Kidney capillary endothelial cell (primary cell): ENCODE measurements at regions not wholly inside any gene's neighbourhood (a gene's known extent, or its start where the extent isn't known, plus 50 kb on each side); places are given as distances from the start of the nearest gene placed in this dataset.
A peak's percentile ranks its signal among the peaks of the same experiment; 100 is the strongest.
"Not testable (repeated sequence)": the region's sequence is repeated elsewhere in the genome, so short reads cannot be mapped to it uniquely, and the experiment has no call there.

ENCODE experiments used
- DNase-seq: peaks from one replicate; pipeline ENCODE4 v3.0.0-alpha.2; 2018; ENCODE audit warnings: low spot score

DNA sequence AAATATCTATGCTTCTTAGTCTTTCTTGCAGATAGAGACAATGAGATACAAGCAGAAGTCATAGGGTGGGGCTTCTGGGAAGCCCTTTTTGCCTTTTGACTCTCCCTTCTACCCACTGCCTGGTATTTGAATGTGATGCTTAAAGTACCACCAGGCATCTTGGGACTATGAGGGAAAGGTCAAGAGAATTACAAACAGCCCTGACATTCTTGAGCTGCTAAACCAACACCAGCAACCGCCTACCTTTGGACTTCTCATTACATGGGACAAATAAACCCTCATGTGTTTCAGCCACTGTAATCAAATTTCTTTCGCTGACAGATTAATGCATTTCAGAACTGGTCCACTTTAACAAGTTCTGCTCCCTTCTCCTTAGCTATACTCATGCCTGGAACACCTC, 112.8 kb downstream of the LUZP4 start:
- DNase-seq: no peak

DNA sequence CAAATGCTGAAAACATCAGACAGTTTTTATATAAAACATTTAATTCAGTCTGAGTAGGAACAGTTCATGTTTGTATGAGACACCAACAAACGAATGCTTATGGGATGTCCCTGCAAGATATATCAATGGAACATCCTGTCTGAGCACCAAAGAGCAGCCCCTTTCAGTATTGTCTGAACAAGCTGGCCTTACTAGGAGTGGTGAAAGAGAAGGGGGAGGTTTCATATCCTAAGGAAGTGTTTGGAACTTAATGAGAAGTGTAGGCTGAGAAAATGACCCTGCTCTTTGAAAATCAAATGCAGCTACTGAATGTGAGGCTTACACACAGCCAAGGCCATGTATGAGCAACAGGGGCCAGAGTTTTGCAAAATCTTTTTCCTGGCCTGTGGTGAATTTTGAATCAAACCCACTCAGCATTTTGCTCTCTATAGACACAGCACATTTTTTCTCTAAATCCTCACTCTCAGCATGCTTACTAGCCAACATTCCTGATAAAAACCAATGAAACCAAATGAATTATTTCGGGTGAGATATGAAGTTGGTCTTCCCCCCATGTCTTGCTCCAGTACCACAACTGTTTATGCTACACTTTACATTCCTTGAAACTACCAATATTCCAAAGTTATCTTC, 119.4 kb downstream of the LUZP4 start:
- no peak for DNase-seq

- DNase-seq: no peak
Measured at GRCh38 chrX:115409551-115409950, 120.0 kb downstream of the LUZP4 start.

DNA sequence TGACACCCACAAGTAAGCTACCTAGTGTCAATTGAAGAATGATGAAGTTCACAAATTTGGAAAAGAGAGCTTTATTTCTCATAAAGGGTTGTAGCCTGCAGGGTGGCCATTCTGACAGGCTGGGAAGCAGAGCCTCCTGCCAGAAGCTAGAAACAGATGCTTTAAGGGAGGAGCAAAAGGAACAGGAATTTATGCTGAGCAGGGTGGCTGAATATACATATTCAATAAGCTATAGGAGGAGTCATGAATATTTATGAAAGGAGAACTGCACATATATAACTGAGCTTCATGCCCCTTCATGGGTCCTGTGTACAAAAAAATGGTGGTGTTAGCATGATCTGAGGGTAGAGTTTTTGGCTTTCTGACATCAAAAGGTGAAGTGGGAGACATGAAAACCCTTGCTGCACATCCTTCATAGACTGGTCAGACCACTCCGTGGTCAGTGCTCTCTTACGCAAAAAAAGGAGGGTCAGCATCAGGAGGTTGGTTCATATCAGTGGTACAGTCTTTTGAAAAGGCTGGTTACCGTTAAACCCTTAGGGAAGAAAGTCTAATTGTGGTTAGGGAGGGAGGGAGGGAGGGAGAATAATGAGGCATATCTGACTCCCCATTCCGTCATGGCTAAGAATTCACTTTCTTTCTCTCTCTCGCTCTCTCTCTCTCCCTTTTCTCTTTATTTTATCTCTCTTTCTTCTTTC, 121.4 kb downstream of the LUZP4 start:
- DNase-seq: no peak

DNA sequence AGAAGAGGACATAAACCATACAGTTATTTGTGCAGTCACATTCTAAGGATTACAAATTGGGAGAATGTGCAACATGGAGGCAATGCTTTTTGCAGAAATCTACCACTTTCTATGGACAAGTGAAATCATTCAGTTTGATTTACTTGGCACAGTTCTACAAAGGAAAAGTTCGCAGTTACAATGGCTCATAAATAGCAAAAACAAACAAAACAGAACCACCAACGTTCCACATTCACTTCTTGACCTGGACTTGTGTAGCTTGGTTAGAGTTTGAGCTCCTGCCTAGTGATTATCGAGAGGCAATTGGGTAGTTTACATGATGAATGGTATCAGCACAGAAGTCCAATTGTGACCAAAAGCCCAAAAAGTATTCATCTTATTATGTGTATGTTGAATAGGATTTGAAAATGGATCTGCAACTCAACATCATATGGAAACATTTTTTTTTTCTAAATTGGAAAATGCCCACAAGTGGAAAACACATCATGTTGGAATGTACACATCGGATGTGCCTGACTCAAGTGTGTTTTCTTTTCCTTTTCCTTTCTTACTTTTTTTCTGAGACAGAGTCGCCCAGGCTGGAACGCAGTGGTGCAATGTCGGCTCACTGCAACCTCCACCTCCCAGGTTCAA, 123.8 kb downstream of the LUZP4 start:
- no peak for DNase-seq

- no peak for DNase-seq
Measured at GRCh38 chrX:115419069-115419468, 129.6 kb downstream of the LUZP4 start.

GRCh38 chrX:115423086-115423485, 133.6 kb downstream of the LUZP4 start:
- DNase-seq: no peak

GRCh38 chrX:115425359-115425758, 135.6 kb upstream of the PLS3 start:
- no peak for DNase-seq

GRCh38 chrX:115427861-115428410, 133.0 kb upstream of the PLS3 start:
- DNase-seq: no peak

DNA sequence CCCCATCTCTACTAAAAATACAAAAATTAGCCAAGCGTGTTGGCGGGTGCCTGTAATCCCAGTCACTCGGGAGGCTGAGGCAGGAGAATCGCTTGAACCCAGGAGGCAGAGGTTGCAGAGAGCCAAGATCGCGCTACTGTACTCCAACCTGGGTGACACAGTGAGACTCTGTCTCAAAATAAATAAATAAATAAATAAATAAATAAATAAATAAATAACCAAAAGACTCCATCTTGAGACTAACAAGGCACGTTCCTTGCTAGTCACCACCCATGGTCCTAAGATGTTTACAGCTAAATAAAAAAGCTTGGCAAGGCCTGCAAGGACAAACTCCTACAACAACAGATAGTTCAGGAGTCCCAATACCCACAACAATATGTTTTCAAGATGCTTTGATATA, 126.1 kb upstream of the PLS3 start:
- not testable (repeated sequence) for DNase-seq

GRCh38 chrX:115437841-115438595, 123.0 kb upstream of the PLS3 start:
- DNase-seq: no peak

- no peak for DNase-seq
Measured at GRCh38 chrX:115448146-115448545, 112.8 kb upstream of the PLS3 start.

GRCh38 chrX:115449742-115450141, 111.2 kb upstream of the PLS3 start:
- DNase-seq: peak; percentile 28

DNA sequence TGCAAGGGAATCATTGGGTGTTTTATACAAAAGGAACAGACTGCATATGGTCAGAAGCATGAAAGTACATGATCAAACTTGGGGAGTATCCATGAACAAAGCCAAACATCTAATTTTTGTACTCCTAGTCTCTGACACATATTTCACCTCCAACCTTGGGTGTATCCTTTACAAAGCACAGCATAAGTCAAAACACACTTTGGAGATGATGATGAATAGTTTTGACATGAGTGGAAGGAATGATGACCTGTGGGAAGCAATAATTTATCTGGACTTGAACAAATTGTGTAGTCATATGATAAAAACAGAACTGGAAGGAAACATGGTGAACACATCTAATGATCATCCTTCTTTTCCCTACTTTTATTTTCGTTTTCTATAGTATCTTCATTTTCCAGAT, 108.7 kb upstream of the PLS3 start:
- no peak for DNase-seq

- no peak for DNase-seq
Measured at GRCh38 chrX:115459883-115460880, 100.8 kb upstream of the PLS3 start.

DNA sequence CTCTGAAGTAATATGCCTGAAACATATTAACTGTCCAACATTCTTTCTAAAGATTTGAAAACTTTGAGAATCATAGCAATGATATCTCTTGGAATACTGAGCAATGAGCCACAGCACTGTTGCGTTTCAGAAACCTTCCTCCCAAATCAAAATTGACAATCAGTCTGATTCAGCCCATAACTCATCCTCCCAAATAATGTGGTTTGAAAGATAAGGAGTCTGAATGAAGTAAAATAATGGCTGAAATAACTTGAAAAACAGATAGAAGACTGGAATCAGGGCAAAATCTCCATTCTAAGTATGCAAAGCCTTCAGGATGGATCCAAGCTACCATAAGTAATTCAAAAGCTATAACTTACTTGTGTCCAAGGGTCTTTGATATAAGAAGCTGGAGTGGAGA, 98.6 kb upstream of the PLS3 start:
- DNase-seq: no peak

GRCh38 chrX:115467961-115468360, 93.0 kb upstream of the PLS3 start:
- no peak for DNase-seq

GRCh38 chrX:115472131-115472530, 88.8 kb upstream of the PLS3 start:
- no peak for DNase-seq

- no peak for DNase-seq
Measured at GRCh38 chrX:115486510-115486909, 74.5 kb upstream of the PLS3 start.

DNA sequence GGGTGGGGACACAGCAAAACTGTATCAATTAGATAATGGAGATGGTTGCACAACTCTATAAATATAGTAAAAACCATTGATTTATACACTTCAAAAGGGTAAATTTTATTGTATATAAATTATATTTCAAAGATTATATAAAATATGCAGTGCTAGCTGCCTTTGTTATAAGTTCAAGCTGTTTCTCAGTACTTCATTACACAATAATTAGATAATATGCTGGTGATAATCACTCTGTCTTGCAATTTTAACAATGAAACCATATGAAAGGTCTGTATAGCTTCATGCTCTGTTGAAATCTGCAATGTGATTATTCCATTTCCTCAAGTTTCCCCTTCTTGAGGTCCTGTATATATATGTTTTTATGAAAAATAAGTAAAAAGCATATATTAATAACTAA, 73.4 kb upstream of the PLS3 start:
- no peak for DNase-seq

GRCh38 chrX:115490814-115491213, 70.2 kb upstream of the PLS3 start:
- DNase-seq: no peak
